CD4-positive, alpha-beta T cell (primary cell): ENCODE measurements at regions not wholly inside any gene's neighbourhood (a gene's known extent, or its start where the extent isn't known, plus 50 kb on each side); places are given as distances from the start of the nearest gene placed in this dataset.

Source experiments
- ATAC-seq: fragments of 200-7000 bp; cut with Tn5 transposase; one replicate; pipeline ENCODE4 v1.10.0; 2022; ENCODE audit warnings: mild to moderate bottlenecking; ENCODE audit not compliant: poor library complexity
- CTCF ChIA-PET: fragments of 350-600 bp; sonication (Branson Sonifier 250); formaldehyde crosslinking; loops from one replicate; lab custom pipeline; 2021; ENCODE audit warnings: antibody characterized with exemption, inconsistent platforms; lab: Charles Lee
- POLR2A ChIA-PET: fragments of 350-600 bp; sonication (Branson Sonifier 250); formaldehyde crosslinking; loops from one replicate; lab custom pipeline; 2021; ENCODE audit warnings: antibody characterized with exemption, inconsistent platforms; lab: Charles Lee
- DNase-seq, 14 experiments: peaks; one replicate each; pipeline ENCODE4 v3.0.0-alpha.2; 2013 to 2020; ENCODE audit warnings: mixed read lengths in 2 of 14
- H3K27ac ChIP-seq, 2 donors: one replicate each; pipeline versions ENCODE4 v1.5.1 to v1.7.0; 2013; ENCODE audit warnings: low read length in 2 of 2, low read depth in 1 of 2, mild to moderate bottlenecking in 1 of 2
- H3K27me3 ChIP-seq, 2 experiments: 1 replicate in 1 of 2; 2 replicates in 1 of 2; pipeline versions ENCODE4 v1.6.1 to v1.7.0; 2013; ENCODE audit warnings: low read length in 2 of 2, control low read depth in 1 of 2, mild to moderate bottlenecking in 1 of 2, moderate library complexity in 1 of 2; ENCODE audit not compliant: insufficient read depth in 2 of 2, control insufficient read depth in 1 of 2
- H3K36me3 ChIP-seq: one replicate; pipeline ENCODE4 v1.6.1; 2013; ENCODE audit warnings: low read length, control low read depth; ENCODE audit not compliant: insufficient read depth
- H3K4me1 ChIP-seq: one replicate; pipeline ENCODE4 v1.6.1; 2013; ENCODE audit warnings: low read length, control low read depth; ENCODE audit not compliant: insufficient read depth
- H3K4me3 ChIP-seq: one replicate; pipeline ENCODE4 v1.5.1; 2013; ENCODE audit warnings: mild to moderate bottlenecking, low read length, moderate library complexity
- H3K9me3 ChIP-seq, 2 experiments: 1 replicate in 1 of 2; 2 replicates in 1 of 2; pipeline versions ENCODE4 v1.6.1 to v1.7.0; 2013; ENCODE audit warnings: low read length in 2 of 2, mild to moderate bottlenecking in 2 of 2, control low read depth in 1 of 2, moderate library complexity in 1 of 2; ENCODE audit not compliant: control insufficient read depth in 1 of 2, insufficient read depth in 1 of 2
- H3K27ac Mint-ChIP-seq: one replicate; pipeline ENCODE4 v1.8.0; 2020; ENCODE audit warnings: mixed read lengths
- H3K27me3 Mint-ChIP-seq: one replicate; pipeline ENCODE4 v1.8.0; 2021; ENCODE audit warnings: mixed read lengths
- H3K36me3 Mint-ChIP-seq: one replicate; pipeline ENCODE4 v1.8.0; 2021; ENCODE audit warnings: low read depth, mixed read lengths
- H3K4me1 Mint-ChIP-seq: one replicate; pipeline ENCODE4 v1.8.0; 2021; ENCODE audit warnings: low read depth, mixed read lengths
- H3K4me3 Mint-ChIP-seq: one replicate; pipeline ENCODE4 v1.8.0; 2020; ENCODE audit warnings: mild to moderate bottlenecking, mixed read lengths
- H3K9me3 Mint-ChIP-seq: one replicate; pipeline ENCODE4 v1.8.0; 2020; ENCODE audit warnings: mixed read lengths
- intact Hi-C, 2 experiments: fragments of 100-400 bp; cut with DNase I in 1 of 2; cut with micrococcal nuclease in 1 of 2; formaldehyde crosslinking; loops; one replicate each; pipeline versions ENCODE4 v1.15.1 to v1.9.0; 2023 to 2025; cut with DNase I, micrococcal nuclease
- TF ChIP-seq, protein P1 (sequence below): fragments of 200-600 bp; IDR thresholded peaks from one replicate; pipeline ENCODE4 v1.8.0; 2022; ENCODE audit warnings: antibody characterized with exemption, mild to moderate bottlenecking

DNA sequence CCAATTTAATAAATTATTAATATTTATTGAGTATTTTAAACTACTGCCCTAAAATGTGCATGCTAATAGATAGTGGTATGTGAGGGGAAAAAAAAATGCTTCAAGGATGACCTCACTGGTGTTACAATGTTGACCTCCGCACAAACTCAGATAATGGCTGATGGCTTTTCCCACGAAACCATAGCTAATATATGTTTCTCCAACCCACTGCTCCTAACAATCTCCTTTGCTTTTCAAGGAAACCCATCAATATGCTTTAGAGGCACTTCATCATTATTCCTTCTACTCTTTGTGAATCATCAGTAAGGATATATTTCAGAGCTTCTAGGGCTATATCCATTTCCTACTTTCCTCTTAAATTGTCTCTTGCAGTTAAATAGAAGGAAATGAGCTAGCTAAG lies 1752.0 kb upstream of the TENM3 start:
- H3K27me3 Mint-ChIP-seq = no peaks in the 10 kb centered on the region
- Histone ChIP-seq H3K27me3 (no peaks in the 10 kb centered on the region), H3K9me3 (no peaks in the 10 kb centered on the region), H3K4me1 (no peaks in the 10 kb centered on the region), H3K4me3 (no peak overlapping the region), H3K36me3 (no peaks in the 10 kb centered on the region), H3K27ac (no peak overlapping the region)
- no peaks in the 10 kb centered on the region for H3K36me3 Mint-ChIP-seq
- POLR2A ChIA-PET = no interaction called here
- no peak overlapping the region for H3K27ac Mint-ChIP-seq
- no peak overlapping the region for H3K4me3 Mint-ChIP-seq
- peaks cover 8% of the 10 kb centered on the region for H3K9me3 Mint-ChIP-seq
- intact Hi-C loops = no loop called here
- H3K4me1 Mint-ChIP-seq = no peaks in the 10 kb centered on the region
- CTCF ChIA-PET = no interaction called here
- TF ChIP-seq, protein P1, sequence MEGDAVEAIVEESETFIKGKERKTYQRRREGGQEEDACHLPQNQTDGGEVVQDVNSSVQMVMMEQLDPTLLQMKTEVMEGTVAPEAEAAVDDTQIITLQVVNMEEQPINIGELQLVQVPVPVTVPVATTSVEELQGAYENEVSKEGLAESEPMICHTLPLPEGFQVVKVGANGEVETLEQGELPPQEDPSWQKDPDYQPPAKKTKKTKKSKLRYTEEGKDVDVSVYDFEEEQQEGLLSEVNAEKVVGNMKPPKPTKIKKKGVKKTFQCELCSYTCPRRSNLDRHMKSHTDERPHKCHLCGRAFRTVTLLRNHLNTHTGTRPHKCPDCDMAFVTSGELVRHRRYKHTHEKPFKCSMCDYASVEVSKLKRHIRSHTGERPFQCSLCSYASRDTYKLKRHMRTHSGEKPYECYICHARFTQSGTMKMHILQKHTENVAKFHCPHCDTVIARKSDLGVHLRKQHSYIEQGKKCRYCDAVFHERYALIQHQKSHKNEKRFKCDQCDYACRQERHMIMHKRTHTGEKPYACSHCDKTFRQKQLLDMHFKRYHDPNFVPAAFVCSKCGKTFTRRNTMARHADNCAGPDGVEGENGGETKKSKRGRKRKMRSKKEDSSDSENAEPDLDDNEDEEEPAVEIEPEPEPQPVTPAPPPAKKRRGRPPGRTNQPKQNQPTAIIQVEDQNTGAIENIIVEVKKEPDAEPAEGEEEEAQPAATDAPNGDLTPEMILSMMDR = no peak
- no peak for DNase-seq
- ATAC-seq = no peak

DNA sequence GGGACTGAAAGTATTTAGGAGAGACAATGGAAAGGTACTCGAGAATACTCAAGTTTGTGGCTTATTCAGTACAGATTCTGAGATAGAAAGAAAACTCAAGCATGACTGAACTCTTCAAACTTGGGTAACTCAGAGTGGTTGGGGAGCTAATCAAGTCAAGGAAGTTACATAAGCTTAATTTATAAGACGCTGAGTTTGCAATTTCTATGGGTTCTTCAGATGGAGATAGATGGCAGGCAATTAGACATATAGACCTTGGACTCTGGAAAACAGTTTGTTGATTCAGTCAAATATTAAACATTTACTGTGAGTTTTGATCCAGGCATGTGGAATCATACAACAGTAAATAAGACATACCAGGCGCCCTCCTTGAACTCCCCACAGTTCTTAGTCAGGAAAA lies 1749.9 kb upstream of the TENM3 start:
- Histone ChIP-seq H3K36me3 (no peaks in the 10 kb centered on the region), H3K9me3 (no peaks in the 10 kb centered on the region), H3K27ac (no peak overlapping the region), H3K4me1 (no peaks in the 10 kb centered on the region), H3K4me3 (no peak overlapping the region), H3K27me3 (no peaks in the 10 kb centered on the region)
- Mint-ChIP-seq H3K9me3 (peaks cover 8% of the 10 kb centered on the region), H3K36me3 (no peaks in the 10 kb centered on the region), H3K4me3 (no peak overlapping the region), H3K4me1 (no peaks in the 10 kb centered on the region), H3K27me3 (no peaks in the 10 kb centered on the region), H3K27ac (no peak overlapping the region)
- POLR2A ChIA-PET = no interaction called here
- ATAC-seq = no peak
- intact Hi-C loops = no loop called here
- CTCF ChIA-PET = no interaction called here
- DNase-seq = no peak
- TF ChIP-seq, protein P1 = no peak

DNA sequence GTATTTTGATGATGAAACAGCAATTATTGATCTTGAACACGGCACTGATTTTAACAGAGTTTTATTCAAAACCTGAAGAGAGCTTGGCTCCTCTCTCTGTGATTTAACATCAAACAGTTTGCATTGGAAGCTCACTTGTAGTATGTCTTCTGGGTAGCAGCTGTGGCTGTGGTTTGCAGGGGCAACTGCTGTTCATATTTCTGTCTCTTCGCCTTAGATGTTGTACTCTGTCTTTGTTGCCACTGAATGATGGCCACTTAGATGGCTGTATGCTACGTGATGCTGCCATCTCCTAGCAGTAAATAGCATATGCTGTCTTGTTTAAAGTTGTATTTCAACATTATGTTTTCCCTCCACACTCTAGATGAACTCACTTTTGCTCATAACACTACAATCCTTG lies 1743.0 kb upstream of the TENM3 start:
- Mint-ChIP-seq H3K9me3 (peaks cover 9% of the 10 kb centered on the region), H3K27me3 (no peaks in the 10 kb centered on the region)

More for the DNA sequence above, 1743.0 kb upstream of the TENM3 start:
- no peak for ATAC-seq
- TF ChIP-seq, protein P1 = no peak
- H3K36me3 ChIP-seq = no peaks in the 10 kb centered on the region
- ChIA-PET CTCF (no interaction called here), POLR2A (no interaction called here)
- DNase-seq = no peak
- intact Hi-C loops = loop anchor here in 1 of 2 experiments (5.0 kb wide), 1 partner anchor 48 kb away; no protein-coding TSS in a partner anchor
- H3K4me3 Mint-ChIP-seq = no peak overlapping the region
- no peaks in the 10 kb centered on the region for H3K27me3 ChIP-seq
- no peak overlapping the region for H3K27ac ChIP-seq
- no peaks in the 10 kb centered on the region for H3K9me3 ChIP-seq
- no peak overlapping the region for H3K4me3 ChIP-seq
- no peak overlapping the region for H3K27ac Mint-ChIP-seq
- no peaks in the 10 kb centered on the region for H3K36me3 Mint-ChIP-seq
- no peaks in the 10 kb centered on the region for H3K4me1 Mint-ChIP-seq
- no peaks in the 10 kb centered on the region for H3K4me1 ChIP-seq
